ENCODE measurements at regions not wholly inside any gene's neighbourhood (a gene's known extent, or its start where the extent isn't known, plus 50 kb on each side); places are given as distances from the start of the nearest gene placed in this dataset.

DNA sequence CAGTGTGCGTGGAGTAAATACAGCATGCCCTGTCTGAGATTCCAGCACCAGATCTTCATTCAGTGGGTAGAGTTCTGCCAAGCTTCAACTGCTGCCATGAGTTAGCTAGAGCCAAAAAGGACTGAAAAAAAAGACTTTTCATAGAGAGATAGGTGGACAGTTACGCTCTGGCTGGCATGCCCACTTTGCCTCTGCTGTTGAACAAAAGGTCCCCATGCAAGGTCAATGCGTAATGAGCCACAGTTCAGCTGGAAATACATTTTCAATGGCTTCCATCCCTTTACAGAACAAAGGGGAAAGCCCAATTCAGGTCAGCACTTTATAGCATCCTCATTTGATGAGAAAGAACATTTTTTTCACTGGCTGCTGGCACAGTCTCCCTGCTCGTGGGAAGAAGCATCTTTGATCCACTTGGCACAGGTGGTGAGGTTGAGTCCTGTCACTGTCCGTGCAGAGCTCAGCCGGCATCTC lies 86.9 kb upstream of the ERCC6L2 start:
- Histone ChIP-seq H3K9me3 (ENCODE audit: low read length) (no peaks in the 10 kb centered on the region), H3K9me2 (replicated peaks; ENCODE audit: low read length) (no peaks in the 10 kb centered on the region), H3K79me2 (ENCODE audit: low read length) (no peaks in the 10 kb centered on the region), H3K36me3 (ENCODE audit: low read depth, low read length) (no peaks in the 10 kb centered on the region), H3K4me1 (ENCODE audit: insufficient read depth, low read length) (peaks cover under 1% of the 10 kb centered on the region; the same call in 1 of the 2 replicates), H3K4me2 (ENCODE audit: low read length) (no peak overlapping the region), H3K27me3 (ENCODE audit: low read length) (no peaks in the 10 kb centered on the region), H3K9ac (ENCODE audit: low read length) (no peak overlapping the region), H3K4me3 (ENCODE audit: low read length) (no peak overlapping the region), H3K27ac (ENCODE audit: low read length) (no peak overlapping the region), H3F3A (ENCODE audit: low read length, unreplicated experiment) (no peaks in the 10 kb centered on the region), H4K20me1 (ENCODE audit: low read length) (no peaks in the 10 kb centered on the region), H2AFZ (ENCODE audit: low read length) (no peak overlapping the region)
- TF ChIP-seq EZH2 (IDR thresholded peaks at IDR 0.05; ENCODE audit: low read length, unreplicated experiment) (no peak), CTCF (conservative IDR thresholded peaks at IDR 0.05; ENCODE audit: low read depth, low read length) (no peak), EZH2phosphoT487 (IDR thresholded peaks at IDR 0.05; ENCODE audit: borderline replicate concordance, low read length) (no peak)
- ATAC-seq: no peak
- intact Hi-C loops (cut with micrococcal nuclease): no loop called here
- ChIA-PET POLR2A (ENCODE audit: unreplicated experiment) (no interaction called here), CTCF (no interaction called here)
- no peak for DNase-seq
- BruUV-seq (replicated peaks): no TSS peak

DNA sequence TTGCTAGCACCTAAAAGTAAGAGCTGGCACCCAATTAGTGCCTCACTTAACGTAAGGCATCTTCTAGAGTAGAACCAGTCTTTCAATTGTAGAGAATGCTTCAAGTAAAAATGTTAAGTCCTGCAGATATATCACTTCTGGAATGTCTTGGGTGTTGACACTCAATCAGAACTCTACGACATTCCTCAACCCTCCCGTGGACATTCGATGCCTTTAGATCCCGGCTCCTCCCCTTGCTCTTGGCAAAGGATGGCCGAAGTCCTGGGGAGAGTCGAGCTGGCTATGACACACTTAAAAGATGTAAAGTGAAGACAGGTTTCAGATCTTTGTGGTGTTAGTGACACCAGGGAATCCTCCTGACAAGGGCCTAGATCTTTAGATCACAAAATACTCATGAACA lies 87.5 kb upstream of the ERCC6L2 start:
- no peak for DNase-seq
- H4K20me1 ChIP-seq (ENCODE audit: low read length): no peaks in the 10 kb centered on the region
- no peaks in the 10 kb centered on the region for H3K4me1 ChIP-seq (ENCODE audit: insufficient read depth, low read length)
- no peaks in the 10 kb centered on the region for H3F3A ChIP-seq (ENCODE audit: low read length, unreplicated experiment)
- no peaks in the 10 kb centered on the region for H3K36me3 ChIP-seq (ENCODE audit: low read depth, low read length)
- TF ChIP-seq CTCF (conservative IDR thresholded peaks at IDR 0.05; ENCODE audit: low read depth, low read length) (no peak), EZH2phosphoT487 (IDR thresholded peaks at IDR 0.05; ENCODE audit: borderline replicate concordance, low read length) (no peak), EZH2 (IDR thresholded peaks at IDR 0.05; ENCODE audit: low read length, unreplicated experiment) (no peak)
- no peaks in the 10 kb centered on the region for H3K9me3 ChIP-seq (ENCODE audit: low read length)
- CTCF ChIA-PET: no interaction called here
- POLR2A ChIA-PET (ENCODE audit: unreplicated experiment): no interaction called here
- no peak overlapping the region for H2AFZ ChIP-seq (ENCODE audit: low read length)
- BruUV-seq (replicated peaks): no TSS peak
- H3K27ac ChIP-seq (ENCODE audit: low read length): no peak overlapping the region
- no peak overlapping the region for H3K4me3 ChIP-seq (ENCODE audit: low read length)
- H3K27me3 ChIP-seq (ENCODE audit: low read length): no peaks in the 10 kb centered on the region
- H3K9me2 ChIP-seq (replicated peaks; ENCODE audit: low read length): no peaks in the 10 kb centered on the region
- ATAC-seq: no peak
- no peak overlapping the region for H3K4me2 ChIP-seq (ENCODE audit: low read length)
- H3K79me2 ChIP-seq (ENCODE audit: low read length): no peaks in the 10 kb centered on the region
- H3K9ac ChIP-seq (ENCODE audit: low read length): no peak overlapping the region
- intact Hi-C loops (cut with micrococcal nuclease): no loop called here

GRCh38 chr9:95785209-95785608 lies 90.3 kb upstream of the ERCC6L2 start:
- H3K27me3 ChIP-seq (ENCODE audit: low read length): no peaks in the 10 kb centered on the region
- no peak overlapping the region for H3K9ac ChIP-seq (ENCODE audit: low read length)
- POLR2A ChIA-PET (ENCODE audit: unreplicated experiment): no interaction called here
- TF ChIP-seq EZH2 (IDR thresholded peaks at IDR 0.05; ENCODE audit: low read length, unreplicated experiment) (no peak), CTCF (conservative IDR thresholded peaks at IDR 0.05; ENCODE audit: low read depth, low read length) (no peak), EZH2phosphoT487 (IDR thresholded peaks at IDR 0.05; ENCODE audit: borderline replicate concordance, low read length) (no peak)
- DNase-seq (no peak), ATAC-seq (no peak)
- no peaks in the 10 kb centered on the region for H3K79me2 ChIP-seq (ENCODE audit: low read length)
- no peaks in the 10 kb centered on the region for H3K4me1 ChIP-seq (ENCODE audit: insufficient read depth, low read length)
- no peak overlapping the region for H2AFZ ChIP-seq (ENCODE audit: low read length)
- H3K9me2 ChIP-seq (replicated peaks; ENCODE audit: low read length): no peaks in the 10 kb centered on the region
- CTCF ChIA-PET: no interaction called here
- H3K27ac ChIP-seq (ENCODE audit: low read length): no peak overlapping the region
- no peak overlapping the region for H3K4me2 ChIP-seq (ENCODE audit: low read length)
- no peaks in the 10 kb centered on the region for H3K36me3 ChIP-seq (ENCODE audit: low read depth, low read length)
- BruUV-seq (replicated peaks): no TSS peak
- no peak overlapping the region for H3K4me3 ChIP-seq (ENCODE audit: low read length)
- intact Hi-C loops (cut with micrococcal nuclease): no loop called here
- H3K9me3 ChIP-seq (ENCODE audit: low read length): no peaks in the 10 kb centered on the region
- no peaks in the 10 kb centered on the region for H4K20me1 ChIP-seq (ENCODE audit: low read length)
- no peaks in the 10 kb centered on the region for H3F3A ChIP-seq (ENCODE audit: low read length, unreplicated experiment)

Measured in PC-3 (cell line).